GM12878 (cell line): ENCODE measurements at regions not wholly inside any gene's neighbourhood (a gene's known extent, or its start where the extent isn't known, plus 50 kb on each side); places are given as distances from the start of the nearest gene placed in this dataset.

Experiments
- ATF2 ChIP-seq: IDR thresholded peaks from 2 replicates; pipeline ENCODE4 v1.6.1; 2012; ENCODE audit warnings: low read length, inconsistent platforms
- BMI1 ChIP-seq: fragments of 450-650 bp; IDR thresholded peaks from 2 replicates; pipeline ENCODE4 v1.6.1; 2016; ENCODE audit warnings: mild to moderate bottlenecking, moderate library complexity, borderline replicate concordance
- CHD2 ChIP-seq: IDR thresholded peaks from 2 replicates; pipeline ENCODE4 v1.6.1; 2011; ENCODE audit warnings: low read depth, low read length, improper control_type of control experiment, borderline replicate concordance
- CREM ChIP-seq: IDR thresholded peaks from 2 replicates; pipeline ENCODE4 v1.6.1; 2014; ENCODE audit warnings: antibody characterized with exemption, low read depth
- CUX1 ChIP-seq: IDR thresholded peaks from 2 replicates; pipeline ENCODE4 v1.6.1; 2012; ENCODE audit warnings: improper control_type of control experiment, low read depth, low read length; ENCODE audit not compliant: insufficient replicate concordance
- EP300 ChIP-seq, 2 experiments: fragments of 150-350 bp in 1 of 2; IDR thresholded peaks; 2 replicates each; pipeline ENCODE4 v1.6.1; 2011 to 2012; ENCODE audit warnings: low read depth in 2 of 2, low read length in 2 of 2, borderline replicate concordance in 1 of 2, improper control_type of control experiment in 1 of 2, inconsistent platforms in 1 of 2; ENCODE audit not compliant: control insufficient read depth in 1 of 2
- IKZF2 ChIP-seq, 2 experiments: fragments of 450-650 bp; IDR thresholded peaks; 2 replicates each; pipeline ENCODE4 v1.6.1; 2017; ENCODE audit warnings: mild to moderate bottlenecking in 2 of 2, moderate library complexity in 2 of 2
- JUNB ChIP-seq: IDR thresholded peaks from 2 replicates; pipeline ENCODE4 v1.6.1; 2016; ENCODE audit warnings: antibody characterized with exemption, mild to moderate bottlenecking
- NFIC ChIP-seq: IDR thresholded peaks from 2 replicates; pipeline ENCODE4 v1.6.1; 2012; ENCODE audit warnings: low read depth, mild to moderate bottlenecking, inconsistent platforms, low read length, moderate library complexity
- NR2C1 ChIP-seq: fragments of 450-650 bp; IDR thresholded peaks from 2 replicates; pipeline ENCODE4 v1.6.1; 2017; ENCODE audit warnings: antibody characterized with exemption, mild to moderate bottlenecking, moderate library complexity
- PAX8 ChIP-seq: fragments of 450-650 bp; IDR thresholded peaks from 2 replicates; pipeline ENCODE4 v1.6.1; 2017; ENCODE audit warnings: mild to moderate bottlenecking, moderate library complexity
- PML ChIP-seq: IDR thresholded peaks from 2 replicates; pipeline ENCODE4 v1.6.1; 2012; ENCODE audit warnings: low read length, inconsistent platforms
- POLR2AphosphoS2 ChIP-seq: IDR thresholded peaks from 2 replicates; pipeline ENCODE4 v1.6.1; 2011; ENCODE audit warnings: low read depth, mild to moderate bottlenecking, low read length, improper control_type of control experiment, moderate library complexity
- RAD21 ChIP-seq: IDR thresholded peaks from 2 replicates; pipeline ENCODE4 v1.6.1; 2011; ENCODE audit warnings: mild to moderate bottlenecking, low read depth, low read length, moderate library complexity; ENCODE audit not compliant: insufficient read depth
- YBX1 ChIP-seq: fragments of 450-650 bp; IDR thresholded peaks from 2 replicates; pipeline ENCODE4 v1.6.1; 2016; ENCODE audit warnings: antibody characterized with exemption
- ZBTB11 ChIP-seq: fragments of 450-650 bp; formaldehyde crosslinking; IDR thresholded peaks from 2 replicates; pipeline ENCODE4 v1.5.0; 2022; ENCODE audit warnings: mild to moderate bottlenecking, missing genetic modification characterization
- ZBTB40 ChIP-seq: fragments of 450-650 bp; IDR thresholded peaks from 2 replicates; pipeline ENCODE4 v1.6.1; 2016; ENCODE audit warnings: mild to moderate bottlenecking, moderate library complexity, borderline replicate concordance

GRCh38 chr17:72422204-72422504 is 301.3 kb downstream of the SOX9 start (continued):
- TF ChIP-seq POLR2AphosphoS2, result no peak
- no peak for TF ChIP-seq YBX1
- peak; percentile 6; the same call in 1 of the 2 replicates for TF ChIP-seq PML
- TF ChIP-seq EP300 (IDR thresholded peaks at IDR 0.05; ENCODE audit: borderline replicate concordance in 1 of 2, control insufficient read depth in 1 of 2, low read depth in 2 of 2, low read length in 2 of 2), result peak in 1 of 2 experiments; percentile 96; a peak in 3 of 4 replicates
- peak; percentile 84 for TF ChIP-seq NFIC
- TF ChIP-seq ATF2, result peak; percentile 97
- 0 out of 2 replicates have a peak, but pooled peaks have one; percentile 6 for TF ChIP-seq CHD2
- TF ChIP-seq CREM, result peak; percentile 57; the same call in 1 of the 2 replicates
- no peak for TF ChIP-seq ZBTB40
- TF ChIP-seq PAX8, result no peak
- peak; percentile 82; the same call in 1 of the 2 replicates for TF ChIP-seq NR2C1
- TF ChIP-seq ZBTB11 (CRISPR knock-in tag), result no peak
- peak; percentile 68; the same call in 1 of the 2 replicates for TF ChIP-seq JUNB
- peak; percentile 70 for TF ChIP-seq CUX1
- no peak for TF ChIP-seq IKZF2 (IDR thresholded peaks at IDR 0.05)
- TF ChIP-seq BMI1, result no peak; the same call in 1 of the 2 replicates
- no peak for TF ChIP-seq RAD21
